ENCODE measurements at regions not wholly inside any gene's neighbourhood (a gene's known extent, or its start where the extent isn't known, plus 50 kb on each side); places are given as distances from the start of the nearest gene placed in this dataset.

GRCh38 chr1:53379662-53380002 lies 51.8 kb upstream of the LRP8 start:
- TF ChIP-seq CTCF (IDR thresholded peaks at IDR 0.05; ENCODE audit: insufficient read depth, low read length) (no peak), SPI1 (IDR thresholded peaks at IDR 0.05; ENCODE audit: borderline replicate concordance, low read depth) (no peak)

Measured in HL-60 (cell line).